WI38 (cell line): ENCODE measurements at regions not wholly inside any gene's neighbourhood (a gene's known extent, or its start where the extent isn't known, plus 50 kb on each side); places are given as distances from the start of the nearest gene placed in this dataset.

Experiments used
- H3K4me3 ChIP-seq: 2 replicates; pipeline ENCODE4 v1.5.1; 2011; ENCODE audit warnings: low read depth, mild to moderate bottlenecking, control low read depth, low read length
- TF ChIP-seq, protein P1 (sequence below): IDR thresholded peaks from 2 replicates; pipeline ENCODE4 v1.5.1; 2012; ENCODE audit warnings: low read depth, mild to moderate bottlenecking, control low read depth, low read length

GRCh38 chr1:209238356-209238755 lies 345.2 kb upstream of the CAMK1G start:
- TF ChIP-seq, protein P1, sequence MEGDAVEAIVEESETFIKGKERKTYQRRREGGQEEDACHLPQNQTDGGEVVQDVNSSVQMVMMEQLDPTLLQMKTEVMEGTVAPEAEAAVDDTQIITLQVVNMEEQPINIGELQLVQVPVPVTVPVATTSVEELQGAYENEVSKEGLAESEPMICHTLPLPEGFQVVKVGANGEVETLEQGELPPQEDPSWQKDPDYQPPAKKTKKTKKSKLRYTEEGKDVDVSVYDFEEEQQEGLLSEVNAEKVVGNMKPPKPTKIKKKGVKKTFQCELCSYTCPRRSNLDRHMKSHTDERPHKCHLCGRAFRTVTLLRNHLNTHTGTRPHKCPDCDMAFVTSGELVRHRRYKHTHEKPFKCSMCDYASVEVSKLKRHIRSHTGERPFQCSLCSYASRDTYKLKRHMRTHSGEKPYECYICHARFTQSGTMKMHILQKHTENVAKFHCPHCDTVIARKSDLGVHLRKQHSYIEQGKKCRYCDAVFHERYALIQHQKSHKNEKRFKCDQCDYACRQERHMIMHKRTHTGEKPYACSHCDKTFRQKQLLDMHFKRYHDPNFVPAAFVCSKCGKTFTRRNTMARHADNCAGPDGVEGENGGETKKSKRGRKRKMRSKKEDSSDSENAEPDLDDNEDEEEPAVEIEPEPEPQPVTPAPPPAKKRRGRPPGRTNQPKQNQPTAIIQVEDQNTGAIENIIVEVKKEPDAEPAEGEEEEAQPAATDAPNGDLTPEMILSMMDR: no peak

DNA sequence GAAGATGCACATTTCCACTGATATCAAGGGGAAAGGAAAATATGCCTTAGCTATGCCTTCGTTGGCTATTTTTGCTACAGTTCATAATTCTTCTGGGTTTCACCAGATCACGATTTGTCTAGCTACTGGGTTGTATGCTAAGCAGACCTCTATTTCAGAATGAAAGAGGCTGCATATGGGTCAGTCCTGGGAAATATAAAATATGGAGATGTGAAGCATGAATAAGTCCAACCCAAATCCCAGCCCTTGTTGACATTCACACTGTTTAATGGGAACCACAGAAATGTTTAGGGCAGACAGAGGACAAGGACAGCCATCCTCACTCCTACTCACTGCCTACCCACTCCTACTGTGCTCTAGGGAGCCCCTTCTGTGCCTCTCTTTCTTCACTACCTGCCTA lies 343.2 kb upstream of the CAMK1G start:
- TF ChIP-seq, protein P1: no peak
- no peak overlapping the region for H3K4me3 ChIP-seq

More at GRCh38 chr1:209238356-209238755, 345.2 kb upstream of the CAMK1G start:
- H3K4me3 ChIP-seq: no peak overlapping the region

DNA sequence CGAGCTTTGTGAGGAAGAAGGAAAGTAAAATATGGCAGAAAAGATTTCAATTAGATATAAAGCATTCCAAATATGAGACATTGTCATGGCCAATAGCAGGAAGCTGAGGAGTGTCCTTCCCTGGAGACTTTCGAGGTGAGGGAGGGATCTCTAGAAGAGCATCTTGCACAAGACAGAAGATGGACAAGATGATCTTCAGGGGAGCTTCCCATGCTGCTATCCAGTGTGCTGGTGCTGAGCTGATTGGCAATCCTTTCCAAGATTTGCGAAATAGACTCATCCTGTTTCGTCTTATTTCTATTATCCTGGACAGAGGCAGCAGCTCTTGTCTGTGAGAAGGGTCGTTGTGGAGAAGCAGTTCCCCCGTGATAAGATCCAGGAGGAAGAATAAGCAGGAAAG lies 342.0 kb upstream of the CAMK1G start:
- TF ChIP-seq, protein P1: no peak
- H3K4me3 ChIP-seq: no peak overlapping the region

DNA sequence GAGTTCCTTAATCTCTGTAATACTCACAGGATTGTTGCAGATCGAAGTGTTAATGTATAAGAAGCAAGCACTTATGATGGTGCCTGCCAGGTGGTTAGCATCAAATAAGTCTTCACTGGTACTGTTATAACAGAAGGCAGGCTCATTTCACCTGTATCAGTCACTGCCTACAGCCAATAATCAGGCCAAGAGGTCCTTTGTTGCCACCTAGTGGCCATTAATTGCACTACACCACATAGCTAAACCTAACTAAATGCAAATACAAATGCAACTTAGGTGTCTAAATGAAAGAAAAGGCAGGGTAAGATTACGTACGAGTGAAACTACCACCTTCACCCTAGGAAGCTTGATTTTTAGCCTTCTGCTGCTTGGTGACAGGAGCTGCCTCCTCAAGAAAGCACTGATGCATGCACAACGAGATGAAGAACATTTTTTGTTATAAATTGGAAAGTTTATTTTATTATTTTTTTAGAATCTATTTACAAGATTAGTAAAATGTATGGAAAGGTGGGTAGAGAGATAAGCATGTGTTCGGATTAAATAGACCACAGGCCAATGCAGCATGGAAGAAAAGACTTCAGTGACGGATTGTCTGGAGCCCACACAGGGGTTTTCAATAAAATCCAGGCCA lies 334.8 kb upstream of the CAMK1G start:
- H3K4me3 ChIP-seq: no peak overlapping the region
- TF ChIP-seq, protein P1: peak; percentile 73

DNA sequence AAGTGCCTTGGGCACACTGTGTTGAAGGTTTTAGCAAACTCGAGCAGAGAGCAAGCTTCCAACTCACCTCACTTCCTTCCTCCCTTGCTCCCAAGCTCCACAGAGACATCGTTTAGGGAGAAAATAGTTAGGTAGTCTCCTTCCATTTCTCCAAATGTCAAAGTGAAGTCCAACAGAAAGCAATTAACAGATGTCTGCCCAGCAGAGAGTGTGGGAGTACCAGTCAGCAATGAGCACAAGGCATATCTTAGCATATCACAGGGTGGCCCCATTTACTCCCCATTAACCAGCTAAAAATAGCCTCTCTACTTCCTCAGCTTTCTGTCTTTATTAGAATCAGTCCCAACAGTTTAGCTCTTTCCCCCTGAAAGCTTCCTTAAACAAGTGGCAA lies 334.2 kb upstream of the CAMK1G start:
- no peak overlapping the region for H3K4me3 ChIP-seq
- TF ChIP-seq, protein P1: no peak

DNA sequence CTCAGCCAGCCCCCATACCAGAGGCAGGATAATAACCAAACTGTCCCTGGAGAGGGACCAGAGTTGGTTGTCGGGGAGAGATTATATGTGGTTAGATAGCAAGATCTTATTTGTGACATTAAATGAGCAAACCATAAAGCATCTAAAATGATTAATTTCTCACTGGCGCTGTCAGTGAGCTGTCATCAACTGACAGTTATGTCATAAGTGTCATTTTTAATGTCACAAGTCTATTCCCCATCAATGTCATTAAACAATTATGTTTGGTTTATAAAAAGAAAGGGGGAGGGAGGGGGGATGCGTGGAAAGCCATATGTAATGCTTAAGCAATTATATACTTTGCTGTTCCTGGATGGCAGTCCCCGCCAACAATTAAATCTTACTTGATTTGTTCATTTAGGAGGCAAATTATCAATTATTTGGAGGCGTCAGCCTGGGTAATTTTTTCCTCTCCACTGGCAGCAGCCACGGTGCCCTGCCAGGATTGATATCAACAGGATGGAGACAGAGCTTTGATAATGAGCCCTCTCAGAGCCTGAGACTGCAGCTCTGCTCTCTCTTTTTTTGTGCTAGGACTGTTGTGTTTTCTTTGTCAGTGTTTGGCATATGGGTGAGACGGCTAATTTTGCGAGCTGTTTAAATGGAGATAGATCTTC lies 333.6 kb upstream of the CAMK1G start:
- no peak overlapping the region for H3K4me3 ChIP-seq
- TF ChIP-seq, protein P1: no peak

DNA sequence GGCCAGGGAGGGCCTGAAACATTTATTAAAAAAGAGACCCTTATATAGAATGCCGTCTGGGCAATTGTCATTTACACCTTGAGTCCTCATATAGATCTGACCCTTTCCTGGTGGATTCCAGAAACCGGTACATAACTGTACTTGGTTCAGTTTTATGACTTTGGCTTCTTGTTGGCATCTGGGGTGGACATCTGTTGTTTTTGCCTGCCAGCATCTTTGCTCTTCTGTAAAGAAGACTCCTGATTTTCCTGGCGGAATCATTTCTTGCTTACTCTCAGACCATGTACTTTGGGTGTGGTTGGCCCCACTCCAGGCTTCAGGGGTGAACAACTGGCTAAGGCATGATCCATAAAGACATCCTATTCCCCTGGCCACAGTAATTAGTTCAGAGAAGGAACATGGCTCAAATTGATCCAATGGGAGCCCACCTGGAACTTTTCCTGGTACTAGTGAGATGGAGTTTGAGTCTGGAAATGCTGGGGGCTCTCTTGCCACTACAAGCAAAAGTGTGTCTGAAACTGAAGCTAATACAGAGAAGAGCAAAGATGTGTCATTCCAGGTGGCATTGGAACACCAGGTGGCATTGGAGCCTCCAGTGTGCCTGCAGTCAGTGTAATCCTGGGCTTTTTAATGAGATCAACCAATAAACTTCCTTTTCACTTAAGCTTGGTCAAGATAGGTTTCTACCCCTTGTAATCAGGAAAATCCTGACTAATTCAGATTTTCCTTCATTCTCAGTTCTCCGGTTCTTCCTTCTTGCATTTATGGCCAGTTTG lies 332.5 kb upstream of the CAMK1G start:
- TF ChIP-seq, protein P1: no peak
- H3K4me3 ChIP-seq: no peak overlapping the region
